ENCODE measurements at regions not wholly inside any gene's neighbourhood (a gene's known extent, or its start where the extent isn't known, plus 50 kb on each side); places are given as distances from the start of the nearest gene placed in this dataset.

GRCh38 chr12:96091833-96092232 is 56.4 kb upstream of the LTA4H start:
- TF ChIP-seq BHLHE40 (IDR thresholded peaks at IDR 0.05; ENCODE audit: borderline replicate concordance), result no peak
- TF ChIP-seq SUZ12 (IDR thresholded peaks at IDR 0.05), result no peak
- no peak for TF ChIP-seq SP1 (IDR thresholded peaks at IDR 0.05)
- no peak for TF ChIP-seq TARDBP (IDR thresholded peaks at IDR 0.05)
- TF ChIP-seq FOXK2 (IDR thresholded peaks at IDR 0.05), result no peak
- TF ChIP-seq FOXA1 (IDR thresholded peaks at IDR 0.05), result no peak
- no peak for TF ChIP-seq ZNF384 (IDR thresholded peaks at IDR 0.05)
- TF ChIP-seq CTBP1 (IDR thresholded peaks at IDR 0.05; ENCODE audit: borderline replicate concordance), result no peak
- no peak for TF ChIP-seq ELF4 (IDR thresholded peaks at IDR 0.05)
- no peak for TF ChIP-seq LEF1 (IDR thresholded peaks at IDR 0.05; ENCODE audit: borderline replicate concordance)
- no peak for TF ChIP-seq L3MBTL2 (conservative IDR thresholded peaks at IDR 0.05)
- TF ChIP-seq FOXM1 (IDR thresholded peaks at IDR 0.05; ENCODE audit: borderline replicate concordance), result no peak
- no peak for TF ChIP-seq NFRKB (IDR thresholded peaks at IDR 0.05)
